KOPT-K1 (cell line): ENCODE measurements at regions not wholly inside any gene's neighbourhood (a gene's known extent, or its start where the extent isn't known, plus 50 kb on each side); places are given as distances from the start of the nearest gene placed in this dataset.

Experiments used
- H3K27ac ChIP-seq: fragments of 200-600 bp; sonication (generic); 2 replicates; pipeline ENCODE4 v1.5.1; 2016; ENCODE audit warnings: antibody characterized with exemption, mild to moderate bottlenecking, low read depth, low read length; ENCODE audit not compliant: poor library complexity, severe bottlenecking
- H3K36me3 ChIP-seq: fragments of 200-600 bp; sonication (generic); 2 replicates; pipeline ENCODE4 v1.5.1; 2017; ENCODE audit warnings: antibody characterized with exemption, mild to moderate bottlenecking, low read length, moderate library complexity; ENCODE audit not compliant: insufficient read depth
- H3K9me3 ChIP-seq: fragments of 200-600 bp; sonication (generic); 2 replicates; pipeline ENCODE4 v1.5.1; 2017; ENCODE audit warnings: antibody characterized with exemption, low read length, mild to moderate bottlenecking; ENCODE audit not compliant: insufficient read depth, poor library complexity, severe bottlenecking

- H3K27ac ChIP-seq: no peak overlapping the region
- no peaks in the 10 kb centered on the region for H3K9me3 ChIP-seq
- H3K36me3 ChIP-seq: no peaks in the 10 kb centered on the region
Measured at GRCh38 chr5:88438006-88438405, 169.4 kb upstream of the TMEM161B start.

- no peak overlapping the region for H3K27ac ChIP-seq
- no peaks in the 10 kb centered on the region for H3K9me3 ChIP-seq
- H3K36me3 ChIP-seq: no peaks in the 10 kb centered on the region
Measured at GRCh38 chr5:88436290-88436689, 167.6 kb upstream of the TMEM161B start.

- H3K9me3 ChIP-seq: no peaks in the 10 kb centered on the region
- no peaks in the 10 kb centered on the region for H3K36me3 ChIP-seq
Measured at GRCh38 chr5:88428633-88429032, 160.0 kb upstream of the TMEM161B start.

GRCh38 chr5:88426441-88426840 lies 157.8 kb upstream of the TMEM161B start:
- no peak overlapping the region for H3K27ac ChIP-seq
- H3K36me3 ChIP-seq: no peaks in the 10 kb centered on the region
- no peaks in the 10 kb centered on the region for H3K9me3 ChIP-seq

More at GRCh38 chr5:88428633-88429032, 160.0 kb upstream of the TMEM161B start:
- H3K27ac ChIP-seq: no peak overlapping the region

GRCh38 chr5:88425124-88425523 lies 156.5 kb upstream of the TMEM161B start:
- no peaks in the 10 kb centered on the region for H3K9me3 ChIP-seq
- no peak overlapping the region for H3K27ac ChIP-seq
- no peaks in the 10 kb centered on the region for H3K36me3 ChIP-seq

- H3K9me3 ChIP-seq: no peaks in the 10 kb centered on the region
- no peaks in the 10 kb centered on the region for H3K36me3 ChIP-seq
- H3K27ac ChIP-seq: no peak overlapping the region
Measured at GRCh38 chr5:88419931-88420330, 151.3 kb upstream of the TMEM161B start.

GRCh38 chr5:88407341-88407740 lies 138.7 kb upstream of the TMEM161B start:
- no peak overlapping the region for H3K27ac ChIP-seq
- H3K36me3 ChIP-seq: no peaks in the 10 kb centered on the region
- H3K9me3 ChIP-seq: no peaks in the 10 kb centered on the region

GRCh38 chr5:88405783-88406182 lies 137.1 kb upstream of the TMEM161B start:
- H3K36me3 ChIP-seq: no peaks in the 10 kb centered on the region
- H3K9me3 ChIP-seq: no peaks in the 10 kb centered on the region
- H3K27ac ChIP-seq: no peak overlapping the region

- H3K27ac ChIP-seq: no peak overlapping the region
- H3K36me3 ChIP-seq: no peaks in the 10 kb centered on the region
- no peaks in the 10 kb centered on the region for H3K9me3 ChIP-seq
Measured at GRCh38 chr5:88404405-88404804, 135.8 kb upstream of the TMEM161B start.

GRCh38 chr5:88401686-88402085 lies 133.0 kb upstream of the TMEM161B start:
- H3K27ac ChIP-seq: no peak overlapping the region
- no peaks in the 10 kb centered on the region for H3K9me3 ChIP-seq
- no peaks in the 10 kb centered on the region for H3K36me3 ChIP-seq

GRCh38 chr5:88401228-88401627 lies 132.6 kb upstream of the TMEM161B start:
- Histone ChIP-seq H3K9me3 (no peaks in the 10 kb centered on the region), H3K36me3 (no peaks in the 10 kb centered on the region)

GRCh38 chr5:88399561-88399960 lies 130.9 kb upstream of the TMEM161B start:
- H3K36me3 ChIP-seq: no peaks in the 10 kb centered on the region
- no peak overlapping the region for H3K27ac ChIP-seq
- no peaks in the 10 kb centered on the region for H3K9me3 ChIP-seq

More at GRCh38 chr5:88401228-88401627, 132.6 kb upstream of the TMEM161B start:
- no peak overlapping the region for H3K27ac ChIP-seq

- no peaks in the 10 kb centered on the region for H3K9me3 ChIP-seq
- no peak overlapping the region for H3K27ac ChIP-seq
Measured at GRCh38 chr5:88398316-88398715, 129.7 kb upstream of the TMEM161B start.

GRCh38 chr5:88396751-88397281 lies 128.2 kb upstream of the TMEM161B start:
- Histone ChIP-seq H3K9me3 (no peaks in the 10 kb centered on the region), H3K27ac (no peak overlapping the region)

More at GRCh38 chr5:88398316-88398715, 129.7 kb upstream of the TMEM161B start:
- no peaks in the 10 kb centered on the region for H3K36me3 ChIP-seq

GRCh38 chr5:88396000-88396535 lies 127.4 kb upstream of the TMEM161B start:
- Histone ChIP-seq H3K36me3 (no peaks in the 10 kb centered on the region), H3K27ac (no peak overlapping the region), H3K9me3 (no peaks in the 10 kb centered on the region)

More at GRCh38 chr5:88396751-88397281, 128.2 kb upstream of the TMEM161B start:
- no peaks in the 10 kb centered on the region for H3K36me3 ChIP-seq

GRCh38 chr5:88395264-88395663 lies 126.6 kb upstream of the TMEM161B start:
- Histone ChIP-seq H3K27ac (no peak overlapping the region), H3K9me3 (no peaks in the 10 kb centered on the region), H3K36me3 (no peaks in the 10 kb centered on the region)
